ENCODE measurements at regions not wholly inside any gene's neighbourhood (a gene's known extent, or its start where the extent isn't known, plus 50 kb on each side); places are given as distances from the start of the nearest gene placed in this dataset.

DNA sequence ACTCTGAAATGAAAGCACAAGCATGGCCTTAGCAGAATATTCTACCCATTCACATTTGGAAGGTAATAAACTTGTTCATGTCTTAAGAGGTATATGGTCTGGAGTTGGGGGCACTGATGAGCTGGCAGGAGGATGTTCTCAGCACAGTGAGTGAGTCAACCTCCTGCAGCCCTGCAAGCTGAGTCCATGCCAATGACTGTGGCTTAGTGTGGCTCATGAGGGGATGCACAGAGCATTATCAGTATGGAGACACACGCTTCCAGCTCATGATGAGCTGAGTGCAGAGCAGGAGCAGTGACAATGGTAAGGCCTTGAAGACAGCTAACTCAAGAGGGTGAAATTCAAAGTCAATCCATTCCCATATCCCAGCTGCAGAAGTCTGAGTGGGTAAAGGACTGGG is 102.3 kb downstream of the TNFSF18 start (continued):
- TF ChIP-seq, protein P1, sequence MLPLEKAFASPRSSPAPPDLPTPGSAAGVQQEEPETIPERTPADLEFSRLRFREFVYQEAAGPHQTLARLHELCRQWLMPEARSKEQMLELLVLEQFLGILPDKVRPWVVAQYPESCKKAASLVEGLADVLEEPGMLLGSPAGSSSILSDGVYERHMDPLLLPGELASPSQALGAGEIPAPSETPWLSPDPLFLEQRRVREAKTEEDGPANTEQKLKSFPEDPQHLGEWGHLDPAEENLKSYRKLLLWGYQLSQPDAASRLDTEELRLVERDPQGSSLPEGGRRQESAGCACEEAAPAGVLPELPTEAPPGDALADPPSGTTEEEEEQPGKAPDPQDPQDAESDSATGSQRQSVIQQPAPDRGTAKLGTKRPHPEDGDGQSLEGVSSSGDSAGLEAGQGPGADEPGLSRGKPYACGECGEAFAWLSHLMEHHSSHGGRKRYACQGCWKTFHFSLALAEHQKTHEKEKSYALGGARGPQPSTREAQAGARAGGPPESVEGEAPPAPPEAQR (CRISPR knock-in tag; IDR thresholded peaks at IDR 0.05), result no peak

DNA sequence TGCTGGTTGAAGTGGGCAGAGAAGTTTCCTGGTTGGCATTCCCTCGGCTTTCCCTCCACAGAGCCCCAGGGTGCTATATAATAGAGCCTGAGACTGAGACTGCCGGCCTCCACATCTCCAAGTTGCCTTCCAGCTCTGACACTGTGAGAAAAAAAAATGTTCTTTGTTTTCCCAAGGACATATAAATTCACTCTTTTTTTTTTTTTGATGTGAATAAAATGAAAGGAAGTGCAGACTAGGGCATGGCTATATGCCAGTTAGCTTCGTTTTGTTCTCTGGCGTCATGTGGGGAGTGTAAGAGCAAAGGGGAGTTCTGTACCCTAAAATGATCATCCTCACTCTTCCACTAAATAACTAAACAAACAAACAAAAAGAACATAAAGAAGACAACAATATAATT is 101.6 kb downstream of the TNFSF18 start:
- POLR2A ChIA-PET, result no interaction called here
- Mint-ChIP-seq H3K4me1 (no peaks in the 10 kb centered on the region), H3K36me3 (no peaks in the 10 kb centered on the region), H3K9me3 (no peaks in the 10 kb centered on the region), H3K27ac (no peak overlapping the region), H3K4me3 (no peak overlapping the region), H3K27me3 (ENCODE audit: low read depth) (no peaks in the 10 kb centered on the region)
- DNase-seq (ENCODE audit: low spot score), result no peak
- ATAC-seq, result no peak
- TF ChIP-seq, protein P2, sequence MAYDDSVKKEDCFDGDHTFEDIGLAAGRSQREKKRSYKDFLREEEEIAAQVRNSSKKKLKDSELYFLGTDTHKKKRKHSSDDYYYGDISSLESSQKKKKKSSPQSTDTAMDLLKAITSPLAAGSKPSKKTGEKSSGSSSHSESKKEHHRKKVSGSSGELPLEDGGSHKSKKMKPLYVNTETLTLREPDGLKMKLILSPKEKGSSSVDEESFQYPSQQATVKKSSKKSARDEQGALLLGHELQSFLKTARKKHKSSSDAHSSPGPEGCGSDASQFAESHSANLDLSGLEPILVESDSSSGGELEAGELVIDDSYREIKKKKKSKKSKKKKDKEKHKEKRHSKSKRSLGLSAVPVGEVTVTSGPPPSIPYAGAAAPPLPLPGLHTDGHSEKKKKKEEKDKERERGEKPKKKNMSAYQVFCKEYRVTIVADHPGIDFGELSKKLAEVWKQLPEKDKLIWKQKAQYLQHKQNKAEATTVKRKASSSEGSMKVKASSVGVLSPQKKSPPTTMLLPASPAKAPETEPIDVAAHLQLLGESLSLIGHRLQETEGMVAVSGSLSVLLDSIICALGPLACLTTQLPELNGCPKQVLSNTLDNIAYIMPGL (CRISPR knock-in tag; IDR thresholded peaks at IDR 0.05), result no peak
- TF ChIP-seq SMAD3 (CRISPR knock-in tag; IDR thresholded peaks at IDR 0.05; ENCODE audit: borderline replicate concordance) (no peak), RORB (CRISPR knock-in tag; IDR thresholded peaks at IDR 0.05) (no peak), RELA (CRISPR knock-in tag; IDR thresholded peaks at IDR 0.05; ENCODE audit: borderline replicate concordance) (no peak), MYBL2 (CRISPR knock-in tag; IDR thresholded peaks at IDR 0.05) (no peak), EMX1 (CRISPR knock-in tag; IDR thresholded peaks at IDR 0.05) (no peak)
- TF ChIP-seq, protein P3, sequence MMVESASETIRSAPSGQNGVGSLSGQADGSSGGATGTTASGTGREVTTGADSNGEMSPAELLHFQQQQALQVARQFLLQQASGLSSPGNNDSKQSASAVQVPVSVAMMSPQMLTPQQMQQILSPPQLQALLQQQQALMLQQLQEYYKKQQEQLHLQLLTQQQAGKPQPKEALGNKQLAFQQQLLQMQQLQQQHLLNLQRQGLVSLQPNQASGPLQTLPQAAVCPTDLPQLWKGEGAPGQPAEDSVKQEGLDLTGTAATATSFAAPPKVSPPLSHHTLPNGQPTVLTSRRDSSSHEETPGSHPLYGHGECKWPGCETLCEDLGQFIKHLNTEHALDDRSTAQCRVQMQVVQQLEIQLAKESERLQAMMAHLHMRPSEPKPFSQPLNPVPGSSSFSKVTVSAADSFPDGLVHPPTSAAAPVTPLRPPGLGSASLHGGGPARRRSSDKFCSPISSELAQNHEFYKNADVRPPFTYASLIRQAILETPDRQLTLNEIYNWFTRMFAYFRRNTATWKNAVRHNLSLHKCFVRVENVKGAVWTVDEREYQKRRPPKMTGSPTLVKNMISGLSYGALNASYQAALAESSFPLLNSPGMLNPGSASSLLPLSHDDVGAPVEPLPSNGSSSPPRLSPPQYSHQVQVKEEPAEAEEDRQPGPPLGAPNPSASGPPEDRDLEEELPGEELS (CRISPR knock-in tag; IDR thresholded peaks at IDR 0.05), result no peak
- CTCF ChIA-PET, result no interaction called here

DNA sequence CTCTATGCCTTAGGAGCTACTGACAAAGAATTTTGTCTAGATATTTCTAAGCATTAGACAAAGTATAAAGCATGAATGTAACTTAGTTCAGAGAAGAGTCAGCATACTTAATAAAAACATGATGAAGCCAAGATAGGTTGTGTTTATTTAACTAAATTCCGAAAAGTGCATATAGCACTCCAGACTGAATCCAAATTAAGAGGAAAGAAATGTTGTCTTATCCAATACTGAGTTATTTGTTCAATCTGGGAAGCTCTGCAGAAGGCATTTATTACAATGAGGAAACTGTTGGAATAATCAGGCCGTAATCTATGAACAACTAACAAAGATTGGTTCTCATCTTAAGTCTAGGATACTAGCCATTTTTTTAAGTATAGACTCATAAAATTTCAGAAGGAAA is 100.2 kb downstream of the TNFSF18 start:
- DNase-seq (ENCODE audit: low spot score) (no peak), ATAC-seq (no peak)
- POLR2A ChIA-PET, result no interaction called here
- Mint-ChIP-seq H3K36me3 (no peaks in the 10 kb centered on the region), H3K4me3 (no peak overlapping the region), H3K9me3 (no peaks in the 10 kb centered on the region), H3K27me3 (ENCODE audit: low read depth) (no peaks in the 10 kb centered on the region), H3K27ac (no peak overlapping the region), H3K4me1 (no peaks in the 10 kb centered on the region)
- CTCF ChIA-PET, result no interaction called here
- TF ChIP-seq GABPB1 (CRISPR knock-in tag; IDR thresholded peaks at IDR 0.05), result no peak
- no peak for TF ChIP-seq ZBTB21 (CRISPR knock-in tag; IDR thresholded peaks at IDR 0.05; ENCODE audit: borderline replicate concordance)
- TF ChIP-seq IRF2 (CRISPR knock-in tag; IDR thresholded peaks at IDR 0.05; ENCODE audit: borderline replicate concordance, low read depth), result no peak
- no peak for TF ChIP-seq KAT7 (CRISPR knock-in tag; IDR thresholded peaks at IDR 0.05; ENCODE audit: borderline replicate concordance)
- TF ChIP-seq FOXP1 (CRISPR knock-in tag; IDR thresholded peaks at IDR 0.05; ENCODE audit: borderline replicate concordance), result no peak
- TF ChIP-seq, protein P4, sequence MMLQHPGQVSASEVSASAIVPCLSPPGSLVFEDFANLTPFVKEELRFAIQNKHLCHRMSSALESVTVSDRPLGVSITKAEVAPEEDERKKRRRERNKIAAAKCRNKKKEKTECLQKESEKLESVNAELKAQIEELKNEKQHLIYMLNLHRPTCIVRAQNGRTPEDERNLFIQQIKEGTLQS (CRISPR knock-in tag; conservative IDR thresholded peaks at IDR 0.05), result no peak
- TF ChIP-seq, protein P5, sequence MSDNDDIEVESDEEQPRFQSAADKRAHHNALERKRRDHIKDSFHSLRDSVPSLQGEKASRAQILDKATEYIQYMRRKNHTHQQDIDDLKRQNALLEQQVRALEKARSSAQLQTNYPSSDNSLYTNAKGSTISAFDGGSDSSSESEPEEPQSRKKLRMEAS (CRISPR knock-in tag; IDR thresholded peaks at IDR 0.05), result no peak
- TF ChIP-seq, protein P6, sequence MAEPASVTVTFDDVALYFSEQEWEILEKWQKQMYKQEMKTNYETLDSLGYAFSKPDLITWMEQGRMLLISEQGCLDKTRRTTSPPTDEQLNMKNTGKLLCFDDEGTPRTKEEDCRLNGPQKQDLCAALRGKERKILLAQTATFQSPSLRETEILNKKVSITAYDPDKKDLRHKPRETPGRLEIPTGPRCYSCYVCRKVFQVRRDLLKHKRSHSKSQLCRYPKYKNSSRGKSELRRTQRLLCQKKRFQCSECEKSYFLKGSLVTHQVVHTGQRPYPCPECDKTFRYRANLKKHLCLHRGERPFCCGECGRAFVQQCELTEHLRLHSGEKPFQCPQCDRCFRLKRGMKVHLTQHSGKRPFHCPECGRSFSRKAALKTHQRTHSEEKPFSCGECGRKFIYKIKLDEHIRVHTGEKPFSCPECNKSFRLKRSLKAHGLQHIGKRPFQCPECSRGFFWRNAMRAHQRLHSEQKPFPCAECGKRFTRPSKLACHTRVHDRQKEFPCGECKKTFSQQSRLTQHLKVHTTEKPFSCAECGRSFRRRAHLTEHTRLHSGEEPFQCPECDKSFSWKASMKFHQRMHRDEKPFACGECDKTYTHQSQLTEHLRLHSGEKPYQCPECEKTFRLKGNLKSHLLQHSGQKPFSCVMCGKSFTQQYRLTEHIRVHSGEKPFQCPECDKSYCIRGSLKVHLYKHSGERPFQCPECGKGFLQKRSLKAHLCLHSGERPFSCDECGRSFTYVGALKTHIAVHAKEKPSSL (CRISPR knock-in tag; conservative IDR thresholded peaks at IDR 0.05), result no peak
